ENCODE measurements at regions not wholly inside any gene's neighbourhood (a gene's known extent, or its start where the extent isn't known, plus 50 kb on each side); places are given as distances from the start of the nearest gene placed in this dataset.

GRCh38 chr2:142347751-142348150 lies 216.9 kb upstream of the LRP1B start:
- no peaks in the 10 kb centered on the region for H3K27me3 ChIP-seq
- H3K4me3 ChIP-seq, result no peak overlapping the region
- no peaks in the 10 kb centered on the region for H3K9me3 ChIP-seq
- H3K27ac ChIP-seq, result no peak overlapping the region
- no peaks in the 10 kb centered on the region for H3K4me1 ChIP-seq
- in situ Hi-C loops (cut with MboI; ENCODE audit: low sequenced_read_pairs in 4 of 4), result no loop called here
- TF ChIP-seq POLR2A (IDR thresholded peaks at IDR 0.05) (no peak), CTCF (IDR thresholded peaks at IDR 0.05 in 4 of 5, conservative IDR thresholded peaks at IDR 0.05 in 1 of 5) (no peak)
- intact Hi-C loops (cut with DNase I; ENCODE audit: low total_unique reads), result no loop called here
- no peak for ATAC-seq
- H3K36me3 ChIP-seq, result no peaks in the 10 kb centered on the region
- no peak for DNase-seq

- intact Hi-C loops (cut with DNase I; ENCODE audit: low total_unique reads) (no loop called here), in situ Hi-C loops (cut with MboI; ENCODE audit: low sequenced_read_pairs in 4 of 4) (no loop called here)
- no peaks in the 10 kb centered on the region for H3K4me1 ChIP-seq
- ATAC-seq, result no peak
- DNase-seq, result no peak
- no peak overlapping the region for H3K4me3 ChIP-seq
- no peaks in the 10 kb centered on the region for H3K9me3 ChIP-seq
- no peaks in the 10 kb centered on the region for H3K27me3 ChIP-seq
- H3K36me3 ChIP-seq, result no peaks in the 10 kb centered on the region
- no peak overlapping the region for H3K27ac ChIP-seq
- no peak for TF ChIP-seq POLR2A (IDR thresholded peaks at IDR 0.05)
- no peak for TF ChIP-seq CTCF (IDR thresholded peaks at IDR 0.05 in 4 of 5, conservative IDR thresholded peaks at IDR 0.05 in 1 of 5)
These were observed 208.4 kb upstream of the LRP1B start for GRCh38 chr2:142339261-142339660.

- no peaks in the 10 kb centered on the region for H3K36me3 ChIP-seq
- TF ChIP-seq POLR2A (IDR thresholded peaks at IDR 0.05) (no peak), CTCF (IDR thresholded peaks at IDR 0.05 in 4 of 5, conservative IDR thresholded peaks at IDR 0.05 in 1 of 5) (no peak)
- no peaks in the 10 kb centered on the region for H3K9me3 ChIP-seq
- no peaks in the 10 kb centered on the region for H3K27me3 ChIP-seq
- no peak overlapping the region for H3K4me3 ChIP-seq
- no peak for DNase-seq
- no peak overlapping the region for H3K27ac ChIP-seq
- ATAC-seq, result no peak
- intact Hi-C loops (cut with DNase I; ENCODE audit: low total_unique reads), result no loop called here
- in situ Hi-C loops (cut with MboI; ENCODE audit: low sequenced_read_pairs in 4 of 4), result no loop called here
- H3K4me1 ChIP-seq, result no peaks in the 10 kb centered on the region
These were observed 201.4 kb upstream of the LRP1B start for GRCh38 chr2:142332196-142332595.

GRCh38 chr2:142330458-142330857 lies 199.6 kb upstream of the LRP1B start:
- Histone ChIP-seq H3K9me3 (no peaks in the 10 kb centered on the region), H3K27ac (no peak overlapping the region), H3K4me3 (no peak overlapping the region), H3K27me3 (no peaks in the 10 kb centered on the region), H3K36me3 (no peaks in the 10 kb centered on the region), H3K4me1 (no peaks in the 10 kb centered on the region)
- TF ChIP-seq POLR2A (IDR thresholded peaks at IDR 0.05) (no peak), CTCF (IDR thresholded peaks at IDR 0.05 in 4 of 5, conservative IDR thresholded peaks at IDR 0.05 in 1 of 5) (no peak)
- no peak for DNase-seq
- intact Hi-C loops (cut with DNase I; ENCODE audit: low total_unique reads), result no loop called here
- no peak for ATAC-seq
- in situ Hi-C loops (cut with MboI; ENCODE audit: low sequenced_read_pairs in 4 of 4), result no loop called here

GRCh38 chr2:142325870-142326269 lies 195.1 kb upstream of the LRP1B start:
- Histone ChIP-seq H3K27ac (no peak overlapping the region), H3K27me3 (no peaks in the 10 kb centered on the region), H3K36me3 (no peaks in the 10 kb centered on the region), H3K4me1 (no peaks in the 10 kb centered on the region), H3K9me3 (no peaks in the 10 kb centered on the region), H3K4me3 (no peak overlapping the region)
- in situ Hi-C loops (cut with MboI; ENCODE audit: low sequenced_read_pairs in 4 of 4) (no loop called here), intact Hi-C loops (cut with DNase I; ENCODE audit: low total_unique reads) (no loop called here)
- DNase-seq (no peak), ATAC-seq (no peak)
- TF ChIP-seq POLR2A (IDR thresholded peaks at IDR 0.05), result no peak
- TF ChIP-seq CTCF (IDR thresholded peaks at IDR 0.05 in 4 of 5, conservative IDR thresholded peaks at IDR 0.05 in 1 of 5), result no peak

All from gastrocnemius medialis (tissue), 4 donors.